IMR-90 (cell line): ENCODE measurements at regions not wholly inside any gene's neighbourhood (a gene's known extent, or its start where the extent isn't known, plus 50 kb on each side); places are given as distances from the start of the nearest gene placed in this dataset.

Experiments used
- ATAC-seq: fragments of 200-7000 bp; cut with Tn5 transposase; 2 replicates; pipeline ENCODE4 v1.9.1; 2020; ENCODE audit warnings: low read depth, mild to moderate bottlenecking, moderate library complexity
- BruUV-seq: library from RNA; stranded (reverse); fragments of 400-500 nt; replicated peaks from 2 replicates; lab custom pipeline; 2021; lab: Mats Ljungman, UMichigan
- CTCF ChIA-PET: fragments of 300-600 bp; formaldehyde crosslinking; extraction: SDS; loops from one replicate; lab custom pipeline; 2021; ENCODE audit warnings: antibody characterized with exemption; lab: Yijun Ruan, JAX
- POLR2A ChIA-PET: fragments of 300-600 bp; sonication (Branson Sonifier 250); formaldehyde crosslinking; loops from one replicate; lab custom pipeline; 2022; ENCODE audit warnings: antibody characterized with exemption; ENCODE audit not compliant: unreplicated experiment; lab: Charles Lee
- DNase-seq: peaks from one replicate; pipeline ENCODE4 v3.0.0; 2013
- H2AFZ ChIP-seq: replicated peaks from 2 replicates; pipeline ENCODE3; 2013; ENCODE audit warnings: low read length, mild to moderate bottlenecking; ENCODE audit not compliant: poor library complexity
- H2AK5ac ChIP-seq: 2 replicates; pipeline ENCODE4 v1.6.1; 2013; ENCODE audit warnings: low read depth, low read length, inconsistent platforms
- H2AK9ac ChIP-seq: replicated peaks from 2 replicates; pipeline ENCODE3; 2013; ENCODE audit warnings: mild to moderate bottlenecking, low read depth, low read length, moderate library complexity; ENCODE audit not compliant: poor library complexity
- H2BK120ac ChIP-seq: 2 replicates; pipeline ENCODE4 v1.6.1; 2013; ENCODE audit warnings: low read depth, low read length, inconsistent platforms
- H2BK15ac ChIP-seq: 3 replicates; pipeline ENCODE4 v1.6.1; 2013; ENCODE audit warnings: low read depth, low read length, inconsistent platforms
- H2BK20ac ChIP-seq: 2 replicates; pipeline ENCODE4 v1.6.1; 2013; ENCODE audit warnings: low read depth, mild to moderate bottlenecking, inconsistent platforms, low read length, moderate library complexity
- H2BK5ac ChIP-seq: 2 replicates; pipeline ENCODE4 v1.6.1; 2013; ENCODE audit warnings: mild to moderate bottlenecking, low read depth, low read length, inconsistent platforms; ENCODE audit not compliant: poor library complexity, severe bottlenecking
- H3K14ac ChIP-seq: replicated peaks from 2 replicates; pipeline ENCODE4 v1.6.1; 2013; ENCODE audit warnings: low read depth, low read length, inconsistent platforms
- H3K18ac ChIP-seq: 2 replicates; pipeline ENCODE4 v1.6.1; 2013; ENCODE audit warnings: low read depth, low read length, control low read depth
- H3K23ac ChIP-seq: 2 replicates; pipeline ENCODE4 v1.6.1; 2013; ENCODE audit warnings: low read depth, low read length, inconsistent platforms
- H3K27ac ChIP-seq: 2 replicates; pipeline ENCODE4 v1.5.1; 2013; ENCODE audit warnings: mild to moderate bottlenecking, control low read depth, low read length; ENCODE audit not compliant: insufficient read depth
- H3K27me3 ChIP-seq: 2 replicates; pipeline ENCODE4 v1.6.1; 2013; ENCODE audit warnings: low read length; ENCODE audit not compliant: control insufficient read depth, insufficient read depth
- H3K36me3 ChIP-seq: 2 replicates; pipeline ENCODE4 v1.6.1; 2013; ENCODE audit warnings: low read length, mixed read lengths; ENCODE audit not compliant: control insufficient read depth, insufficient read depth
- H3K4ac ChIP-seq: 2 replicates; pipeline ENCODE4 v1.6.1; 2013; ENCODE audit warnings: low read depth, low read length, inconsistent platforms
- H3K4me1 ChIP-seq: 2 replicates; pipeline ENCODE4 v1.6.1; 2013; ENCODE audit warnings: low read length, mixed read lengths; ENCODE audit not compliant: control insufficient read depth, insufficient read depth
- H3K4me2 ChIP-seq: 2 replicates; pipeline ENCODE4 v1.6.1; 2013; ENCODE audit warnings: low read depth, mild to moderate bottlenecking, control low read depth, low read length, moderate library complexity
- H3K4me3 ChIP-seq: 2 replicates; pipeline ENCODE4 v1.5.1; 2013; ENCODE audit warnings: low read depth, mild to moderate bottlenecking, control low read depth, low read length, moderate library complexity; ENCODE audit not compliant: insufficient read depth
- H3K56ac ChIP-seq: 2 replicates; pipeline ENCODE4 v1.6.1; 2013; ENCODE audit warnings: low read length, inconsistent platforms; ENCODE audit not compliant: insufficient read depth; ENCODE audit errors: extremely low read depth
- H3K79me1 ChIP-seq, 2 experiments: 2 replicates each; pipeline ENCODE4 v1.6.1; 2013; ENCODE audit warnings: low read length in 2 of 2, inconsistent platforms in 1 of 2, low read depth in 1 of 2
- H3K9ac ChIP-seq: 2 replicates; pipeline ENCODE4 v1.6.1; 2013; ENCODE audit warnings: low read depth, low read length, control low read depth
- H3K9me1 ChIP-seq: 2 replicates; pipeline ENCODE4 v1.6.1; 2013; ENCODE audit warnings: low read length, inconsistent platforms; ENCODE audit not compliant: insufficient read depth
- H3K9me3 ChIP-seq: 2 replicates; pipeline ENCODE4 v1.6.1; 2013; ENCODE audit warnings: low read length; ENCODE audit not compliant: control insufficient read depth, insufficient read depth
- H4K20me1 ChIP-seq: 2 replicates; pipeline ENCODE4 v1.6.1; 2013; ENCODE audit warnings: low read length, inconsistent platforms; ENCODE audit not compliant: insufficient read depth
- H4K5ac ChIP-seq: 2 replicates; pipeline ENCODE4 v1.6.1; 2013; ENCODE audit warnings: mild to moderate bottlenecking, low read depth, low read length, control low read depth
- H4K8ac ChIP-seq, 2 experiments: 2 replicates each; pipeline ENCODE4 v1.6.1; 2013; ENCODE audit warnings: low read depth in 2 of 2, low read length in 2 of 2, control low read depth in 1 of 2, inconsistent platforms in 1 of 2
- H4K91ac ChIP-seq: 2 replicates; pipeline ENCODE4 v1.6.1; 2013; ENCODE audit warnings: low read depth, low read length, inconsistent platforms; ENCODE audit not compliant: insufficient read depth
- BHLHE40 ChIP-seq: fragments of 150-350 bp; IDR thresholded peaks from 2 replicates; pipeline ENCODE4 v1.6.1; 2016; ENCODE audit warnings: mild to moderate bottlenecking, low read depth, low read length
- CEBPB ChIP-seq: IDR thresholded peaks from 2 replicates; pipeline ENCODE4 v1.6.1; 2012; ENCODE audit warnings: low read depth, low read length, improper control_type of control experiment
- CHD1 ChIP-seq: IDR thresholded peaks from 2 replicates; pipeline ENCODE4 v1.6.1; 2012; ENCODE audit warnings: low read depth, low read length, improper control_type of control experiment
- FOS ChIP-seq: fragments of 150-350 bp; IDR thresholded peaks from 2 replicates; pipeline ENCODE4 v1.6.1; 2016; ENCODE audit warnings: low read depth, low read length
- MAFK ChIP-seq: IDR thresholded peaks from 2 replicates; pipeline ENCODE4 v1.6.1; 2012; ENCODE audit warnings: low read depth, low read length, improper control_type of control experiment
- MAZ ChIP-seq: IDR thresholded peaks from 2 replicates; pipeline ENCODE4 v1.6.1; 2012; ENCODE audit warnings: low read depth, mild to moderate bottlenecking, low read length, improper control_type of control experiment, moderate library complexity, borderline replicate concordance
- MXI1 ChIP-seq: IDR thresholded peaks from 2 replicates; pipeline ENCODE4 v1.6.1; 2012; ENCODE audit warnings: low read depth, mild to moderate bottlenecking, low read length, moderate library complexity, borderline replicate concordance
- NFE2L2 ChIP-seq: fragments of 150-350 bp; IDR thresholded peaks from 2 replicates; pipeline ENCODE4 v1.6.1; 2016; ENCODE audit warnings: low read depth, mild to moderate bottlenecking, low read length
- POLR2A ChIP-seq: IDR thresholded peaks from 2 replicates; pipeline ENCODE4 v1.6.1; 2012; ENCODE audit warnings: mild to moderate bottlenecking, low read depth, low read length
- RAD21 ChIP-seq: IDR thresholded peaks from 2 replicates; pipeline ENCODE4 v1.6.1; 2012; ENCODE audit warnings: low read length, improper control_type of control experiment
- RCOR1 ChIP-seq: IDR thresholded peaks from 2 replicates; pipeline ENCODE4 v1.6.1; 2012; ENCODE audit warnings: mild to moderate bottlenecking, low read length, improper control_type of control experiment; ENCODE audit not compliant: insufficient replicate concordance
- RFX5 ChIP-seq: IDR thresholded peaks from 2 replicates; pipeline ENCODE4 v1.8.0; 2012; ENCODE audit warnings: low read depth, mild to moderate bottlenecking, low read length, moderate library complexity
- SMC3 ChIP-seq: fragments of 150-350 bp; IDR thresholded peaks from 2 replicates; pipeline ENCODE4 v1.6.1; 2016; ENCODE audit warnings: low read depth, mild to moderate bottlenecking, antibody characterized with exemption, low read length, moderate library complexity
- WGBS, 2 experiments: methylation state at CpG; one replicate each; pipeline versions ENCODE4 v1.1.5 to v1.1.7; 2013; ENCODE audit warnings: missing lambda C conversion rate in 2 of 2; ENCODE audit not compliant: insufficient read length in 1 of 2; ENCODE audit errors: extremely low coverage in 2 of 2; 5-methylcytosine and 5-hydroxymethylcytosine counted together
- dilution Hi-C: fragments of 300-500 bp; cut with HindIII; formaldehyde crosslinking; loops from one replicate; pipeline ENCODE4 v1.14.3; 2018; ENCODE audit warnings: low sequenced_read_pairs; ENCODE audit not compliant: unreplicated experiment
- in situ Hi-C: fragments of 300-500 bp; cut with MboI; formaldehyde crosslinking; loops from 3 replicates; pipeline ENCODE4 v1.14.3; 2019; ENCODE audit warnings: low sequenced_read_pairs, inconsistent platforms, mixed read lengths
- intact Hi-C: fragments of 100-400 bp; cut with micrococcal nuclease; formaldehyde crosslinking; loops from 2 replicates; pipeline ENCODE4 v1.10.0; 2022
- TF ChIP-seq, protein P1 (sequence below): fragments of 150-350 bp; IDR thresholded peaks from 2 replicates; pipeline ENCODE4 v1.6.1; 2016; ENCODE audit warnings: low read depth, mild to moderate bottlenecking, low read length, moderate library complexity, borderline replicate concordance
- TF ChIP-seq, protein P2 (sequence below): conservative IDR thresholded peaks from 2 replicates; pipeline ENCODE4 v1.5.1; 2012; ENCODE audit warnings: mild to moderate bottlenecking, low read depth, low read length, improper control_type of control experiment

DNA sequence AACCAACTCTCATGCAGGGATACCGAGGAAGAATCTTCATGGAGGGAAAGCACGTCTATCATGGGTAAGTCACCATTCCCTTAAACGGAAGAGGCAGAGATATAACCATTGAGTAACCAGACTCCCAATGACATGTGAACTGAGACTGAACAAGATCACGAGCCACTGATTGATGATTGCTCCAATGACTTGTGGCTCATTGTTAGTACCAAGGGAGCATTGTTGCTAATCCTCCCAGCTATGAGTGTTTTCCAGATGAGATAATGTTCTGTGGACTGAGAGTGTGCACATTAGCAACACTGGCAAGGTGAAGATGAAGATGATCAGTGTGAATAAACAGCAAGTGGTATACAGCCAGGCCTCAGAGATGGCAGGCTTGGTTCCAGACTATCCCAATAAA lies 219.2 kb upstream of the MAP3K1 start:
- Histone ChIP-seq H2AK9ac (no peak overlapping the region), H3K23ac (no peak overlapping the region), H3K36me3 (no peaks in the 10 kb centered on the region), H4K91ac (no peak overlapping the region), H3K18ac (no peak overlapping the region), H2BK5ac (no peak overlapping the region), H4K20me1 (no peaks in the 10 kb centered on the region), H3K4me2 (no peak overlapping the region), H3K4me3 (no peak overlapping the region), H2BK20ac (no peak overlapping the region), H3K56ac (no peak overlapping the region), H2AK5ac (no peak overlapping the region), H3K79me1 (no peaks in the 10 kb centered on the region), H3K4ac (no peak overlapping the region), H3K4me1 (no peaks in the 10 kb centered on the region), H2BK15ac (no peak overlapping the region), H3K9me1 (peaks cover 6% of the 10 kb centered on the region; the same call in 1 of the 2 replicates), H3K9ac (no peak overlapping the region), H4K8ac (no peak overlapping the region), H3K27ac (no peak overlapping the region), H3K9me3 (no peaks in the 10 kb centered on the region), H2AFZ (no peak overlapping the region), H3K14ac (no peak overlapping the region), H4K5ac (no peak overlapping the region), H2BK120ac (no peak overlapping the region), H3K27me3 (peaks cover 9% of the 10 kb centered on the region)
- BruUV-seq: no TSS peak
- intact Hi-C loops (loop anchor here (2.0 kb wide), 1 partner anchor 63 kb away; no protein-coding TSS in a partner anchor), dilution Hi-C loops (no loop called here), in situ Hi-C loops (no loop called here)
- POLR2A ChIA-PET: interaction anchor here (0.6 kb wide), 1 partner anchor 124 kb away, joined by 4 read pairs; no protein-coding TSS in a partner anchor
- no peak for TF ChIP-seq POLR2A
- TF ChIP-seq FOS: no peak
- TF ChIP-seq CEBPB: no peak
- TF ChIP-seq MAFK: no peak
- TF ChIP-seq MAZ: no peak
- no peak for TF ChIP-seq RFX5
- TF ChIP-seq, protein P1, sequence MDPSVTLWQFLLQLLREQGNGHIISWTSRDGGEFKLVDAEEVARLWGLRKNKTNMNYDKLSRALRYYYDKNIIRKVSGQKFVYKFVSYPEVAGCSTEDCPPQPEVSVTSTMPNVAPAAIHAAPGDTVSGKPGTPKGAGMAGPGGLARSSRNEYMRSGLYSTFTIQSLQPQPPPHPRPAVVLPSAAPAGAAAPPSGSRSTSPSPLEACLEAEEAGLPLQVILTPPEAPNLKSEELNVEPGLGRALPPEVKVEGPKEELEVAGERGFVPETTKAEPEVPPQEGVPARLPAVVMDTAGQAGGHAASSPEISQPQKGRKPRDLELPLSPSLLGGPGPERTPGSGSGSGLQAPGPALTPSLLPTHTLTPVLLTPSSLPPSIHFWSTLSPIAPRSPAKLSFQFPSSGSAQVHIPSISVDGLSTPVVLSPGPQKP: no peak
- TF ChIP-seq CHD1: no peak
- no peak for TF ChIP-seq BHLHE40
- no peak for TF ChIP-seq RAD21
- TF ChIP-seq NFE2L2: no peak
- TF ChIP-seq SMC3: no peak
- TF ChIP-seq RCOR1: no peak
- TF ChIP-seq, protein P2, sequence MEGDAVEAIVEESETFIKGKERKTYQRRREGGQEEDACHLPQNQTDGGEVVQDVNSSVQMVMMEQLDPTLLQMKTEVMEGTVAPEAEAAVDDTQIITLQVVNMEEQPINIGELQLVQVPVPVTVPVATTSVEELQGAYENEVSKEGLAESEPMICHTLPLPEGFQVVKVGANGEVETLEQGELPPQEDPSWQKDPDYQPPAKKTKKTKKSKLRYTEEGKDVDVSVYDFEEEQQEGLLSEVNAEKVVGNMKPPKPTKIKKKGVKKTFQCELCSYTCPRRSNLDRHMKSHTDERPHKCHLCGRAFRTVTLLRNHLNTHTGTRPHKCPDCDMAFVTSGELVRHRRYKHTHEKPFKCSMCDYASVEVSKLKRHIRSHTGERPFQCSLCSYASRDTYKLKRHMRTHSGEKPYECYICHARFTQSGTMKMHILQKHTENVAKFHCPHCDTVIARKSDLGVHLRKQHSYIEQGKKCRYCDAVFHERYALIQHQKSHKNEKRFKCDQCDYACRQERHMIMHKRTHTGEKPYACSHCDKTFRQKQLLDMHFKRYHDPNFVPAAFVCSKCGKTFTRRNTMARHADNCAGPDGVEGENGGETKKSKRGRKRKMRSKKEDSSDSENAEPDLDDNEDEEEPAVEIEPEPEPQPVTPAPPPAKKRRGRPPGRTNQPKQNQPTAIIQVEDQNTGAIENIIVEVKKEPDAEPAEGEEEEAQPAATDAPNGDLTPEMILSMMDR: no peak
- no peak for TF ChIP-seq MXI1
- CTCF ChIA-PET: no interaction called here
- ATAC-seq (no peak), DNase-seq (no peak)
- 89% methylated on average over 3 of the region's 4 CpGs; no CpG with 5 or more reads in 1 of the 2 experiments for WGBS, 2 experiments
